B cell (primary cell): ENCODE measurements at regions not wholly inside any gene's neighbourhood (a gene's known extent, or its start where the extent isn't known, plus 50 kb on each side); places are given as distances from the start of the nearest gene placed in this dataset.

Source experiments
- CTCF ChIP-seq: fragments of 200-600 bp; IDR thresholded peaks from one replicate; pipeline ENCODE4 v1.8.0; 2022; ENCODE audit warnings: antibody characterized with exemption, mild to moderate bottlenecking
- EZH2 ChIP-seq: IDR thresholded peaks from 2 replicates; pipeline ENCODE4 v1.6.1; 2012; ENCODE audit warnings: borderline replicate concordance, low read depth, mild to moderate bottlenecking, moderate library complexity, low read length; ENCODE audit not compliant: insufficient read depth, poor library complexity, severe bottlenecking

GRCh38 chr11:22006901-22007300, 186.0 kb upstream of the ANO5 start:
- TF ChIP-seq CTCF: no peak
- no peak for TF ChIP-seq EZH2
